MM.1S (cell line): ENCODE measurements at regions not wholly inside any gene's neighbourhood (a gene's known extent, or its start where the extent isn't known, plus 50 kb on each side); places are given as distances from the start of the nearest gene placed in this dataset.

Experiments
- CTCF ChIP-seq: fragments of 300-600 bp; sonication (generic); IDR thresholded peaks from 2 replicates; pipeline ENCODE4 v1.5.1; 2016; ENCODE audit warnings: antibody characterized with exemption, low read length, mixed read lengths
- EZH2 ChIP-seq: fragments of 300-600 bp; sonication (generic); optimal IDR thresholded peaks from 2 replicates; pipeline ENCODE3; 2017; ENCODE audit warnings: low read depth, mild to moderate bottlenecking, antibody characterized with exemption, low read length, mixed read lengths
- EZH2phosphoT487 ChIP-seq: fragments of 300-600 bp; sonication (generic); IDR thresholded peaks from 2 replicates; pipeline ENCODE4 v1.6.1; 2018; ENCODE audit warnings: antibody characterized with exemption, low read length

- TF ChIP-seq EZH2phosphoT487: no peak
- TF ChIP-seq CTCF: no peak
- no peak for TF ChIP-seq EZH2
These were observed 110.7 kb upstream of the HNRNPA3 start for GRCh38 chr2:177101930-177102329.
